Stimulated activated naive CD8-positive, alpha-beta T cell treated with anti-CD3 and anti-CD28 coated beads, Interleukin-15, Interleukin-2, amounts not matched to agents 100 U/mL and 50 U/mL, for 24 hours (primary cell): ENCODE measurements at regions not wholly inside any gene's neighbourhood (a gene's known extent, or its start where the extent isn't known, plus 50 kb on each side); places are given as distances from the start of the nearest gene placed in this dataset.

Source experiments
- ATAC-seq: fragments of 150-1000 bp; cut with Tn5 transposase; one replicate; pipeline ENCODE4 v1.10.0; 2021
- DNase-seq: peaks from one replicate; pipeline ENCODE4 v3.0.0; 2021

DNA sequence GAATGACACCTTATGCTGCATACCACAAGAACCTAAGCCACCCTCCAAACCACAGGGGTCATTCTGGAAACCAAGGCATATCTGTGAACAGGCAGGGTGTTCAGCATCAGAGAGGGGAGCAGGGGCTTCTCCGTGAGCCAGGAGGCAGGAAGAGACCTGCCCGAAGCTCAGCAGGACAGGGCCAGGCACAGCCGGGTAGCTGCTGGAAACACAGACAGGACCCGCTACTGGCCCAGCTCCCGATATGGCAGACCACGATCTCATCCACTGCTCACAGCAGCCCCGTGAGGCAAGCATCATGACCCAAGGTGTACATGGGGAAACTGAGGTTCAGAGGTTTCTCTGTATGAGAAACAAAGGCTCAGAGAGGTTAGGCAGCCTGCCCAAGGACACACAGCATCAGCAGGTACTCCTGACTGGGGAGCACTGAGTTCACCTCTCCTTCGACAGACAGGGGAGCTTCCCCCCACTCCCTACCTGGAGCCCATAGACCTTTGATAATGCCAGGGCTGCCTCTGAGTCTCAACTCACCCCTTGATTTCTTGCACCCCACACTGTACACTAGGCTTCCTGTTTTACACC is 317.7 kb downstream of the MATN1 start:
- DNase-seq (no peak), ATAC-seq (no peak)

DNA sequence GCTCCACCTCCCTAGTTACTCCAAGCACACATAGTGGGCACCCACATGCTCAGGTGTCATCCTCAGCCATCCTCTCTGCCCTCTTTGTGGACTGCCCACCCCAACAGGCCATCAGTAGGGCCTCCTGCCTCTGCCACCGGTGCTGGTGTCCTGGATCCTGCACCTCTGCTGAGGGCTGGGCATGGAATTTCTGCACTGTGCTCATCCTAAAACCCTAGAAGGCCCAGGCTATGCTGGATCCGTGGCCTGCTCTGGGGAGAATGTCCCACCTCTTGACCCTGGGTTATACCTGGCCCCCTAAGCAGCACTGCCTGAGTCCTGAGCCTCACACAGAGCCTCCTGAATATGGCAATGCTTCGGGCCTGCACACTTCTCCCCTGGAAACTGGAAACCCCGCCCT is 318.3 kb downstream of the MATN1 start:
- ATAC-seq (no peak), DNase-seq (no peak)

DNA sequence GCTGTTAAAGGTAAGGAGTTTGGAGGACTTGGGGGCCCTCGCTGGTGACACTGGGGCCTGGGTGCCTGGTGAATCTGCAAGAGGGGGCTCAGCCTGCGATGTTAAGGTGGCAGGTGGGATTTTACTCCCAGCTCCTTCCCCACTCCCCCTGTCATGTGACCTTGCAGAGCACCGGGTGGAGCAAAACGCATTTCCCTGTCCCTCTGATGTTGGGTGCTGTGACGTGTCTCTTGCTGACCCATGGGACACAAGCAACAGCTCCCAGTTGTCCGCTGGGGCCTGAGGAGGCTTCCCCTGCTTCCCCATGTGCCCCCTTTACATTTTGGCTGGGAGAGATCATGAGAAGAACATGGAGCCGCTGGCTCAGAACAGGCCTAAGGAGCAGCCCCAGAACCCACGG is 319.0 kb downstream of the MATN1 start:
- ATAC-seq (no peak), DNase-seq (no peak)

DNA sequence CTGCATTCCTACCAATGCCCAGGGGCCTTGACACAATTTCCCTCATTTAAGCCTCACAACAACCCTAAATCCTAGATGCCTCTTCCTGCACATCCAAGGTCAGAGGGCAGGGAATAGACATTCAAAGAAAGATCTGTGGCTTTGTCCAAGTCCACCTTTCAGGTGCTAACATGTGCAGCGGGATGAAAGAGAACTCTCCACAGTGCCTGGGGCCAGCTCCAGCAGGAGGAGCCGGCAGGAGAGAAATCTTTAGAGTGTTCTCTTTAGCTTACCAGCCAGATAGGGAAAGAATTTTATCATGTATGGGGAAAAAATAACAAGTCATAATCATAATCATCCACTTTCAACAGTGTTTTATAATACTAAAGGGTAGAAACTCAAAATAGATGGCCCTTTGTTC is 319.7 kb downstream of the MATN1 start:
- ATAC-seq, result no peak

DNA sequence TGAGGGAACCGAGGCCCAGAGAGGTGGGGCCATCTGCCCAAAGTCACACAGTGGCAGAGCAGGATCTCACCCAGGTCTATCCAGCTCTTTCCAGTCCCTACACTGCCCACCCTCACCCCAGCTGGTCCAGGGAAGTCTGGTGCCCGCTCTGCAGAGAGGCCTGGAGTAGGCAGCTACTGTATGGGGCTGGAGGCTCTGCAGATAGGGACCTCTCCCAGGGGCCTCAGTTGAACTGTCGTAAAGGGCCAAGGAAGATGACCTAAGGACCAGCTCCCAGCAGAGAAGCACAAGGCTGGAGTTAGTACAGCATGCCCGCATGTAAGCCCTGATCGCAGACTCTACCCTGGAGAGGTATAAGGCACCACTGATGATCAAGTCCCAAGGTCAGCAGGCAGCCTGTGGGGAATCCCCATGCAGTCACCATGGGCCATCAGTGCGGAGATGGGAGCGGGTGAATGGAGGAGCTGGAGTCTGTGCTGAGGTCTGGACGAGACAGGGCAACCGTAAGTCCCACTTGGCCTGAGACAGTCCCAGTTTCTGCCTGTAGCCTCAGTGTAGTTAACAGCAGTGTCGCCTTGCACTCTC is 320.2 kb downstream of the MATN1 start:
- no peak for DNase-seq
- ATAC-seq, result no peak

More for the DNA sequence above, 319.7 kb downstream of the MATN1 start:
- DNase-seq, result no peak

DNA sequence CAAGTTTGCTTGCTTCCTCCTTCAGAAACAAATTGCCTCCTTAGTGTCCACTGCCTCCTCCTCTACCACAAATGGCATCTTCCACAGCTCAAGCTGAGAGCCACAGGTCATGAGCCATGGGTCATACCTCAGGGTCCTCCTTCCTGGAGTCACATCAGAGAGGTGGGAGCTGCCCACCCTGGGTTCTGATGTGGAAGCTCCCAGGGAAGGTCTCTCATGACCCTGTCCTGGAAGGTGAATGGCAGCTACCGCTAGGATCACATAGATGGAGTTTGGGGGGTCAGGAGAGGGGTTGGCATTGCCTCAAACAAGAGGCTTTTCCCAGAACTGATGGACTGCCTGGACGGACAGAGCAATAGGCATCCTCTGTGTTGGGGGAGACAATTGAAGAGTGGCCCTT is 321.4 kb downstream of the MATN1 start:
- ATAC-seq (no peak), DNase-seq (no peak)

DNA sequence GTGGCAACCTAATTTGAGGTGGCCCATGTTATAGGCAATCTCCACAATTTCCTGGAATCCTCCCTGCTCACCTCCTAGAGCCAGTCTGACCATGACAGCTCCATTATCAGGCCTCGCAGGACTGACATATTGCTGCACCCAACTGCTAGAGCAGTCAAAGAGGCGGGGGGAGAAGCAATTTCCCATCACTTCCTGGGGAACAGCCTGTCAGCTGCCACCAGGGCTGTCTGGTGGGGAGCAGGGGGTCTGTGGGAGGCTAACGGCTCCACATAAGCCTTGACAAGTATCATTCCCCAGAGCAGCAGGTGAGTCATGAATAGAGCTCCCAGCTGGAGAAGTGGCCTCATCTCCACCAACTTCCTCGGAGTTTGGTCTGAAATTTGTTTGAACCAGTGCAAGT is 322.9 kb downstream of the MATN1 start:
- DNase-seq, result no peak
- no peak for ATAC-seq

DNA sequence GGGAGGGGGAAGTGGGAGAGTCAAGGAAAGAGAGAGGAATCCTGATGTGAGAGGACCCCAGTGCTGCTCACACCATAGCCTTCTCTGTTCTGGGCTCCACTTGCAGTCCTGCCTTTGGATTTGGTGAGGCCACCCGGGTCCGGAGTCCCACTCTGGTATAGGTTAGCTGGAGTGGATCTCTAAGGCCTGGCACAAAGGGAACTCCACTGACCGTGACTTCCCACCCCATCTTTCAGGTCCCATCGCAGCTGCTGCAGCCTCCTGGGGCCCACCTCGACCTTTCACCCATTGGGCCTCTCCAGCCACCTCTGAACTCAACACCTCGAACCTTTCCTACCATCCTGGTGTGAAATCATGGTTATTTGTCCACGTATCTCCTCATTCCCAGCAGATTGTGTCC is 324.4 kb downstream of the MATN1 start:
- DNase-seq (no peak), ATAC-seq (no peak)

DNA sequence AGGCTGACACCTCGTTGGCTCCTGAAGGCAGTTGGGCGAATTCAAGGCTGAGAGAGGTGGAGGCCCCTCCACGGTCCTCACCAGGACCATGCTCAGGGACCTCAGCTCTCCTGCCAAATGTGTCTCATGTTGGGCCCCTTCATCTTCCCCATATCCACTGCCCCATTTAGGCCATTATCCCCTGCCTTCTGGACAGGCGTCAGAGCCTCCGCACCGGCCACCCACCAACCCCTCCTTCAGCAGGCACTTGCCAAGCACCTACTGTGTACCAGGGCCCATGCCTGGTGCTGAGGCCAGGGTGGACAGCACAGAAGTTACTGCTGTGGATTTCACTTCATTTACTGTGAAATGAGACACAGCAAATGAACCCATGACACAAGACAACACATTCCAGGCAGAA is 325.8 kb downstream of the MATN1 start:
- ATAC-seq (no peak), DNase-seq (no peak)

DNA sequence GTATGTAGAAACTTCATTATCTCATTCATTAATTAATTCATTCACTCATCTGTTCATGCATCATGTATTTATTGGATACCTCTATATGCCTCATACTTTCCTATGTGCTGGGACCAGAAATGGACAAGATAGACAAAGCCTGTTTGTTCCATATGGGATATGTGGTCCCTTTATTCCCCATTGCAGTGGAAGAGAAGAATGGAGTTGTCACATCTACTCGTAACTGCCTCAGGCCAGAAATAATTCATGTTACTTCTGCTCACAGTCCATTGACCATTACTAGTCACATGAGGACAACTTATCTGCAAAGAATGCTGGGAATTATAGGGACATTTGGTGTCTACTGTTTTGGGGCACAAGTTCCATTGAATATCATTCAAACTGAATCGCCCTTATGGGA is 327.8 kb downstream of the MATN1 start:
- no peak for DNase-seq
- ATAC-seq, result no peak

DNA sequence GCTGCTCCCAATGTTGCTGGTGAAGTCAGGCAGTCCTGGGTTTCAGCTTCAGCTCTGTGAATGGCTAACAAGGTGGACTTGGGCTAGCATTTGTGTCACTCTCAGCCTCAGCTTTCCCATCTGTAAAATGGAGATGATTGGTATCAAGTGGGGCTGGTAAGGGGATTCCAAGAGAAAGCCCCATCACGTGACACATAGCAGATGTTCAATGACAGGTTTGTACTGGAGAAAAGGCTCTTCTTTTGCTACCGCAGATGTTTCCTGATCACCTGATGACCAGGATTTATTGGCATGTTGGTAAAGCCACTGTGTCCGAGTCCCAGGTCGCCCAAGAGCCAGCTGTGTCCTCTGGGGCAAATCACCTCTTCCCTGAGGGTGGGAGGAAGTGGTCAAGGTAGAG is 335.0 kb downstream of the MATN1 start:
- DNase-seq (no peak), ATAC-seq (no peak)

DNA sequence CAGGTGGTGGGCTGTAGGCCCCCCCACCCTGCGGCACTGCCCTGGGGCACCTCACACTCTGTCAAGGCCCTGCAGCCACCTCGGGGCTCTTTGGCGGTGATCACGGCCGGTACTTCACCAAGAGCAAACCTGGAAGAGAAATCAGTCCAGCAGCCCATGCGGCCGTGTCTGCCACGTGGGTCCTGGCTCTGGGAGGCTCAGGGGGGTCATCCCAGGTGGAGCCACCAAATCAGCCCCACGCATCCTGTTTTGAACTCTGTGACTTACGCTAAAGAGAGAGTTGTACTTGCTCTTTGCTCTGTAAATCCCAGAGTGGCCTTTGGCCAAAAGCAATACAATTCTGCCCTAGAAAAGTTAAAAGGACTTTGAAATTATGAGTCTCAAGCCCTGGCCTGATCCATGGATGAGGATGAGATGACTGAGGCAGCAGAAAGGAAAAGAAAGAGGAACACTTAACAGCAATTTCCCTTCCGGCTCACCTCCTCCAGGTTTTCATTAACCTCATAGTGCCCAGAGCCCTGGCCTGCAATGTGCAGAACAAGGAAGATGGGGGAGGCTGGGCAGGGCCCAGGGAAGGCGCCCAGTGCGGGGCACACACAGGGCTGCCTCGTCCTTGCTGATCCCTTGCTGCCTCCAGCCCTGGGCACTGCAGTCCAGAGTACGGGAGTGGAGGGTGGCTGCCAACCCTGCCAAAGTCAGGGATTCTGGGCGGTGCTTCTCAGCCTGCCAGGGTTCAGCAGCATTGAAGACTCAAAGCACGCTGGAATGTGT is 337.0 kb downstream of the MATN1 start:
- ATAC-seq, result no peak

DNA sequence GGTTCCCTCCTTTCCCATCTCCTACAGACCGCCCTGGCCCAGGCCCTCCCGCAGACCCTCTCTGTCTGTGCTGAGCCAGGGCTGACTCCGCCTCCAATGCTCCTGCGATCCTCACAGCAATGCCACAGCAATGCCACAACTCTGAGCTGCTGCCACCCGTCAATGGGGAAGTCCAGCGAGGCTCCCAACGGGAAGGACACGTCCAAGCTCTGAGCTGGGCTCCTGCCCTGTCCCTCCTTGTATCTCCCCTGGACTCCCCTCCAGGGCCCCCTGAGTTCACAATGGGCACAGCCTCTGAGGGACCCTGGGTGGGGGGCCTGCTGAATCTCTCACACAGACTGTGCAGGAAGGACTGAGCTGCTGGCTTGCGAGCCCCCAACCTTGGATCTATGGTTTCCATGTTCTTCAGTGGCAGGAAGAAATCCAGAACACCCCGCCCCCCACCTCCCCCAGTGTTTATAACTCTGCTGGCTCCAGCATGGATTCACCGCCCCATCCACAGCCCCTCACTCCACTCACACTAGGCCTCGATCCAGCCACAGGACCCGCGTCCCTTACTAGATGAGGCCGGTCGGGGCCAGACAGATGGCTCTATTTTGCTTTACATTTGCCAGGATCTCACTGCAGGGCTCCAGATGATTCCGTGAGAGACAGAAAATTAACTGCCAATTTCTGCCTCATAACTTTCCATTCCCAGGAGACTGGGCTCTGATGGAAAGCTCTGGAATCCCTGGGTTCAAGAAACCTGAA is 338.0 kb downstream of the MATN1 start:
- no peak for ATAC-seq

More for the DNA sequence above, 337.0 kb downstream of the MATN1 start:
- DNase-seq, result no peak

DNA sequence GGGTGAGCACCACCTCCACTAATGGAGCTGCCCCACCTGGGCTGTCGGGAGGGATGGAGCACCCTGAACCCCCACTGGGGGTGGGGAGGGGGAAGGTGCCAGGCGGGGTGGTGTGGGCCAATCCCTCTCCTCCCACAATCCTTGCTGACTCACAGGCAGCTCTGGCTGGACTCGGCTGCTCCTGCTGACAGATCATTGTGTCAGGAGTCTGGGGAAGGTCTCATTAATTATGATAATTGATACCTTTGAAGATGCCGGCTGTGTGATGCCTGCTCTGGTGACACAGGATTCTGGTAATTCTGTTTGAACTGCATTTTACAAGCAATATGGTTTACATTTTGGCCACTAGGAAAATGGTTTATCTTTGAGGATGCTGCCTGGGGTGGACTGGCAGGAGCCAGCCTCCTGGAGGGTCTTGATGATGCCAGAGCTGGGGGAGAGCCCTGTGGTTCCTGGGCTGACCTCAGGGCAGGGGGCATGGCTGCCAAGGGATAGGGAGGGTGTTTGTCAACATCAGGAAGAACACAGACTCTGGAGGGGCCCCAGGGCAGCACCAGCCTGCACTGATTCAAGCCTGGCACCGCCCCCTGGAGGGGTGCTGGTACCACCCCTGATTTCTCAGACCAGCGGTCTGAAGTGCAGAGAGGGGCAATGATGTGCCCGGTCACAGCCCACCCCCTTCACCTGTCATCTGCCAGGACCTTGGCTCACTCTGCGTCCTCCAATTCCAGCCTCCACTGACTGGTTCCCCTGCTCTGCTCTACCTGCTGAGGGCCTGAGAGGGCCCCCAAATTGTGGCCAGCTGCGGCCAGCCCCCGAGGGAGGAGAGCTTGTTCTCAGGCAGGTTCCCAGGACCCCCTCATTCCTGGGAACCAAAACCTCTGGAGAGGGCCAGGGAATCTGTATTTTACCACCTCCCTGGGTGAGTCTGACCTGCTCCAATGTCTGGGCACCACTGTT is 338.8 kb downstream of the MATN1 start:
- ATAC-seq, result no peak

More for the DNA sequence above, 338.0 kb downstream of the MATN1 start:
- no peak for DNase-seq

DNA sequence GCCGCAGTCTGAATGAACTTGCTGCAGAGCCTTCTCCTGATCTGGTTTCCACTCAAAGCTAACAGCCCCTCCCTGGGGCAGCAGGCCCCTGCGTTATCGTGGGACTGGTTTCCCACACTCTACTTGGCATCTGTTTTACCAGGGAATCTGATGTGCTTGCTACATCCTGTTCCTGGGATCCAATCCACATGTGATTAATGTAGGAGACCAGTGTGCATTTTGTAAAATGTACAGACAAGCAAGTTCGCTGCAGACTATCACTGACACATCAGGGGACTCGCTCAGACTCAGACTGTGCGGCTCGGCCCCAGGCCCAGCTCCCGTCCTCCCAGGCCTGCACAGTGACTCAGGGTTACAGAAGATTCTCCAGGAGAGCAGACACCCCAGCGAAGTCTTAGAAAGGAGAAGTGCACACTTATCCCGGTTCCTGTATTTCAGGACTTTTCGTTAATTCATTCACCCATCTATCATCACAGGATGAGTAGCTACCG is 340.1 kb downstream of the MATN1 start:
- DNase-seq (no peak), ATAC-seq (no peak)

More for the DNA sequence above, 338.8 kb downstream of the MATN1 start:
- DNase-seq, result no peak

DNA sequence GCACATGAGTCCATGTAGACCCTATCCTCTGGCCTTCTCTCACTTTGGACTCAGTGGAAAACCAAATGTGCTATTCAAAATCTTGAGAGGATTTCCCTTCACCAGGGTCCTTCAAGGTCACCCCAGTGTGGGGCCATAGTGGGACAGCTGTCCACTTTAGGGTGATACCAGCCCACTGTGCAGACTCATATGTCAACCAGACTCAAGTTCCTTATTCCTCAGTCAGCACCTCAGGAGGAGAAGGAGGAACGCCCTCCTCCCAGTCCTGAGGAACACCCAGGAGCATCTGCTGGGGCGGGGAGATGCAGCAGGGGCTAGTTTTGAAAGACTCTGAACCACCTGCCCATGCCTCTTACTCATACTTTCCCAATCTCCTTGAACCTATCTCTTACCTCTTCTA is 340.9 kb downstream of the MATN1 start:
- no peak for DNase-seq
- no peak for ATAC-seq

DNA sequence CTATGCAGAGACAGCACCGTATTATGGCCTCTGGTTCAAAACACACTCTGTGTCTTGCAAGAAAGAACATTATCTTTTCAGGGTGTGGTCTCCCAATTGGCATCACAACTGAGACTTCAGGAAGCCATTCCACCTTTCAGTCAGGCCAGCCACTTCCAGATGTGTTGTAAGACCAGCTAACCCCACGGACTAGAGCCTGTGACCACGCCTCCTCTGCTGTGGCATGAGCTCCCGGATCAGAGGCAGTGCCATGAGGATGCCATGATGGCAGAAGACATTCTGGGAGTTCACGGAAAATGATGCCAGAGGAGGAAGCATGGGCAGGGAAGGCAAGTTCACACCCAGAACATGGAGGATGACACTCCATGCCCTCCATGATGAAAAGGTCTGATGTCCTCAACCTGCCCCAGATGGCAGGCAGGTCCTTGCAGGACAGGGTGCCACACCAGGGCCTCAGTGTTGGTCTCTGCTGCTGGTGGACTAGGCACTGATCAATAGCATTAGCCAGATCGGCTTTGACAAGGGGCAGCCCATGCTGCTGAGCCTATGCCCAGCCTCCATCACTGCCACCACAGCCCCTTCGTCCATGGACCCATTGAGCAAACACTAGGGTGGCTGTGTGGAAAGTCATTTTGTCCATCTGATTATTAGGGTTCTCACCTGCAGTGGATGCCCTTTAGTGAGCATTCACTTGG is 341.6 kb downstream of the MATN1 start:
- ATAC-seq (no peak), DNase-seq (no peak)

DNA sequence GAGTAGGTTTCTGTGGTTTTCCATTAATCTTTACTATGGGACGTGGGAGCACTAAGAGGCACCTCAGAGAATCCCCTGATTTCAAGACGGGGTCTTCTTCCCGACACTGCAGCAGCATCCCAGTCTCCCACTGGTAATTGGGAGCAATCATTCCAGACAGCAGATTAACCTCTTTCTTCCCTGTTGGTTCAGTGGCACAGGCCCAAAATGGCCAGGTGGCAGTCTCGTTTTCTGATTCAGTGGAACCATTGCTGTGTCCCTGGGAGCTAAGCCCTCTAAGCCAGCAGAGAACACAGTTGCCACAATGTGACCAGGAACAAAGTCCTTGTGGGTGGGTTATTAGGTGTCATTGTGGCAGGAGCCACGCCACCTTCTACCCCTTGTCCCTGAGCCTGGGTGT is 342.1 kb downstream of the MATN1 start:
- no peak for ATAC-seq

DNA sequence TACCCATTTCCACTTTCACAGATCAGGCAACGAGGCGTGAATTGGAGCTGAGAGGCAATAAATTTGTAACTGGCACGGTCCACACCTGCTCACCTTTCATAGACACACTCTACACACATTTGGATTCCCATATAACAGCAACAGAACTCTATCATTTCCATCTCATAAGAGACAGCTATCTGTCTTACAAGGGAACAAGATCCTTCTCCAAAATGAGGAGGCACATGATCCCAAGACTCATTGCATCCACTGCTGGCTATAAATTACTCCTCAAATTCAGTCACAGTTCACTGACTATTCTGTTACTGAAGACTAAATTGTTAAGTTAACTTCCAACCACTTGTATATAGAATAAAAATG is 342.8 kb downstream of the MATN1 start:
- no peak for ATAC-seq
- DNase-seq, result no peak

More for the DNA sequence above, 342.1 kb downstream of the MATN1 start:
- no peak for DNase-seq

DNA sequence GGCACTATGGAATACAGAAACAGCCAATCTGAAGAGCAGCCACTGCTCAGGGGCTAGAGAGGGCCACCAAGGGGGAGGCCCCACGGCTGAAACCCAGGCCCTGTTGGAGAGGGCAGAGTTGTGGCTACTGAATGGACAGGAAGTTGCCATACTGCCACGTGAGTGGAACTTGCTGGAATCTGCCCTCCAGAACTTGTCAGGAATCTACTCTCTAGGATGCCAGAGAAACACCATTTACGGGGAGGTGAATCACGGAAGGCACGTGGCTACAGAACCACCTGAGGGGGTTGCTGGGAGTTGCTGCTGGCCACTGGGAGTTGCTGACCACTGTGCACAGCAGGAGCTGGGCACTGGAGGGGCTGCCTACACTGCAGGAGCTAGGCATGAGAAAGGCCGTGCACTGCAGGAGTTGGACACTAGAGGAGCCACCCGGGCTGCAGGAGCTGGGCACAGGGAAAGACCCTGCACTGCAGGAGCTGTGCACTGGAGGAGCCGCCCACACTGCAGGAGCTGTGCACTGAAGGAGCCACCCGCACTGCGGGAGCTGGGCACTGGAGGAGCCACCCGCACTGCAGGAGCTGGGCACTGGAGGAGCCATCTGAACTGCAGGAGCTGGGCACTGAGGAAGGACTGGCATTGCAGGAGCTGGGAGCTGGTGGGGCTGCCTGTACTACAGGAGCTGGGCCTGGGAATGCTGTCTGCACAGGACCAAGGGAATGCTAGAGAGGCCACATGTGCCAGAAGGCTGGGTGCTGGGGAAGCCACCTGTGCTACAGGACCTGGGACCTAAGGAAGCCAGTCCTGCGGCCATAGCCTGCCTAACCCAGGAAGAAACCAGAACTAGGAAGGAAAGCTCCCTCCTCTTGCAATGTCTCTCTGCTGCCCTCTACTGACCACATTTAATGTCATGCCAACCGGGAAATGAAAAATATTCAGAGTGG is 343.4 kb downstream of the MATN1 start:
- ATAC-seq (peak; percentile 12), DNase-seq (peak; percentile 47)
